IMR-90 (cell line): ENCODE measurements at regions not wholly inside any gene's neighbourhood (a gene's known extent, or its start where the extent isn't known, plus 50 kb on each side); places are given as distances from the start of the nearest gene placed in this dataset.
"Not testable (repeated sequence)": the region's sequence is repeated elsewhere in the genome, so short reads cannot be mapped to it uniquely, and the experiment has no call there.

ENCODE experiments used
- ATAC-seq: fragments of 200-7000 bp; cut with Tn5 transposase; 2 replicates; pipeline ENCODE4 v1.9.1; 2020; ENCODE audit warnings: low read depth, mild to moderate bottlenecking, moderate library complexity
- BruUV-seq: library from RNA; stranded (reverse); fragments of 400-500 nt; replicated peaks from 2 replicates; lab custom pipeline; 2021; lab: Mats Ljungman, UMichigan
- CTCF ChIA-PET: fragments of 300-600 bp; formaldehyde crosslinking; extraction: SDS; loops from one replicate; lab custom pipeline; 2021; ENCODE audit warnings: antibody characterized with exemption; lab: Yijun Ruan, JAX
- POLR2A ChIA-PET: fragments of 300-600 bp; sonication (Branson Sonifier 250); formaldehyde crosslinking; loops from one replicate; lab custom pipeline; 2022; ENCODE audit warnings: antibody characterized with exemption; ENCODE audit not compliant: unreplicated experiment; lab: Charles Lee
- DNase-seq: peaks from one replicate; pipeline ENCODE4 v3.0.0; 2013
- H2AFZ ChIP-seq: replicated peaks from 2 replicates; pipeline ENCODE3; 2013; ENCODE audit warnings: low read length, mild to moderate bottlenecking; ENCODE audit not compliant: poor library complexity
- H2AK5ac ChIP-seq: 2 replicates; pipeline ENCODE4 v1.6.1; 2013; ENCODE audit warnings: low read depth, low read length, inconsistent platforms
- H2AK9ac ChIP-seq: replicated peaks from 2 replicates; pipeline ENCODE3; 2013; ENCODE audit warnings: mild to moderate bottlenecking, low read depth, low read length, moderate library complexity; ENCODE audit not compliant: poor library complexity
- H2BK120ac ChIP-seq: 2 replicates; pipeline ENCODE4 v1.6.1; 2013; ENCODE audit warnings: low read depth, low read length, inconsistent platforms
- H2BK15ac ChIP-seq: 3 replicates; pipeline ENCODE4 v1.6.1; 2013; ENCODE audit warnings: low read depth, low read length, inconsistent platforms
- H2BK20ac ChIP-seq: 2 replicates; pipeline ENCODE4 v1.6.1; 2013; ENCODE audit warnings: low read depth, mild to moderate bottlenecking, inconsistent platforms, low read length, moderate library complexity
- H2BK5ac ChIP-seq: 2 replicates; pipeline ENCODE4 v1.6.1; 2013; ENCODE audit warnings: mild to moderate bottlenecking, low read depth, low read length, inconsistent platforms; ENCODE audit not compliant: poor library complexity, severe bottlenecking
- H3K14ac ChIP-seq: replicated peaks from 2 replicates; pipeline ENCODE4 v1.6.1; 2013; ENCODE audit warnings: low read depth, low read length, inconsistent platforms
- H3K18ac ChIP-seq: 2 replicates; pipeline ENCODE4 v1.6.1; 2013; ENCODE audit warnings: low read depth, low read length, control low read depth
- H3K23ac ChIP-seq: 2 replicates; pipeline ENCODE4 v1.6.1; 2013; ENCODE audit warnings: low read depth, low read length, inconsistent platforms
- H3K27ac ChIP-seq: 2 replicates; pipeline ENCODE4 v1.5.1; 2013; ENCODE audit warnings: mild to moderate bottlenecking, control low read depth, low read length; ENCODE audit not compliant: insufficient read depth
- H3K27me3 ChIP-seq: 2 replicates; pipeline ENCODE4 v1.6.1; 2013; ENCODE audit warnings: low read length; ENCODE audit not compliant: control insufficient read depth, insufficient read depth
- H3K36me3 ChIP-seq: 2 replicates; pipeline ENCODE4 v1.6.1; 2013; ENCODE audit warnings: low read length, mixed read lengths; ENCODE audit not compliant: control insufficient read depth, insufficient read depth
- H3K4ac ChIP-seq: 2 replicates; pipeline ENCODE4 v1.6.1; 2013; ENCODE audit warnings: low read depth, low read length, inconsistent platforms
- H3K4me1 ChIP-seq: 2 replicates; pipeline ENCODE4 v1.6.1; 2013; ENCODE audit warnings: low read length, mixed read lengths; ENCODE audit not compliant: control insufficient read depth, insufficient read depth
- H3K4me2 ChIP-seq: 2 replicates; pipeline ENCODE4 v1.6.1; 2013; ENCODE audit warnings: low read depth, mild to moderate bottlenecking, control low read depth, low read length, moderate library complexity
- H3K4me3 ChIP-seq: 2 replicates; pipeline ENCODE4 v1.5.1; 2013; ENCODE audit warnings: low read depth, mild to moderate bottlenecking, control low read depth, low read length, moderate library complexity; ENCODE audit not compliant: insufficient read depth
- H3K56ac ChIP-seq: 2 replicates; pipeline ENCODE4 v1.6.1; 2013; ENCODE audit warnings: low read length, inconsistent platforms; ENCODE audit not compliant: insufficient read depth; ENCODE audit errors: extremely low read depth
- H3K79me1 ChIP-seq, 2 experiments: 2 replicates each; pipeline ENCODE4 v1.6.1; 2013; ENCODE audit warnings: low read length in 2 of 2, inconsistent platforms in 1 of 2, low read depth in 1 of 2
- H3K9ac ChIP-seq: 2 replicates; pipeline ENCODE4 v1.6.1; 2013; ENCODE audit warnings: low read depth, low read length, control low read depth
- H3K9me1 ChIP-seq: 2 replicates; pipeline ENCODE4 v1.6.1; 2013; ENCODE audit warnings: low read length, inconsistent platforms; ENCODE audit not compliant: insufficient read depth
- H3K9me3 ChIP-seq: 2 replicates; pipeline ENCODE4 v1.6.1; 2013; ENCODE audit warnings: low read length; ENCODE audit not compliant: control insufficient read depth, insufficient read depth
- H4K20me1 ChIP-seq: 2 replicates; pipeline ENCODE4 v1.6.1; 2013; ENCODE audit warnings: low read length, inconsistent platforms; ENCODE audit not compliant: insufficient read depth
- H4K5ac ChIP-seq: 2 replicates; pipeline ENCODE4 v1.6.1; 2013; ENCODE audit warnings: mild to moderate bottlenecking, low read depth, low read length, control low read depth
- H4K8ac ChIP-seq, 2 experiments: 2 replicates each; pipeline ENCODE4 v1.6.1; 2013; ENCODE audit warnings: low read depth in 2 of 2, low read length in 2 of 2, control low read depth in 1 of 2, inconsistent platforms in 1 of 2
- H4K91ac ChIP-seq: 2 replicates; pipeline ENCODE4 v1.6.1; 2013; ENCODE audit warnings: low read depth, low read length, inconsistent platforms; ENCODE audit not compliant: insufficient read depth
- WGBS, 2 experiments: methylation state at CpG; one replicate each; pipeline versions ENCODE4 v1.1.5 to v1.1.7; 2013; ENCODE audit warnings: missing lambda C conversion rate in 2 of 2; ENCODE audit not compliant: insufficient read length in 1 of 2; ENCODE audit errors: extremely low coverage in 2 of 2; 5-methylcytosine and 5-hydroxymethylcytosine counted together
- dilution Hi-C: fragments of 300-500 bp; cut with HindIII; formaldehyde crosslinking; loops from one replicate; pipeline ENCODE4 v1.14.3; 2018; ENCODE audit warnings: low sequenced_read_pairs; ENCODE audit not compliant: unreplicated experiment
- in situ Hi-C: fragments of 300-500 bp; cut with MboI; formaldehyde crosslinking; loops from 3 replicates; pipeline ENCODE4 v1.14.3; 2019; ENCODE audit warnings: low sequenced_read_pairs, inconsistent platforms, mixed read lengths
- intact Hi-C: fragments of 100-400 bp; cut with micrococcal nuclease; formaldehyde crosslinking; loops from 2 replicates; pipeline ENCODE4 v1.10.0; 2022

DNA sequence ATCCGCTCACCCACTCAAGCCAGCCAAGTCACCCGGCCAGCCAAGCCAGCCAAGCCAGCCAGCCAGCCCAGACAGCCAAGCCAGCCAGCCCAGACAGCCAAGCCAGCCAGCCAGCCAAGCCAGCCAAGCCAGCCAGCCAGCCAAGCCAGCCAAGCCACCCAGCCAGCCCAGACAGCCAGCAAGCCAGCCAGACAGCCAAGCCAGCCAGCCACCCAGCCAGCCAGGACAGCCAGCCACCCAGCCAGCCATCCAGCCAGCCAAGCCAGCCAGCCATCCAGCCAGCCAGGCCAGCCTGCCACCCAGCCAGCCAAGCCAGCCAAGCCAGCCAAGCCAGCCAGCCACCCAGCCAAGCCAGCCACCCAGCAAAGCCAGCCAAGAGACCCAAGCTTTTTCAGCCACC is 316.8 kb upstream of the PLGLB2 start:
- H2BK120ac ChIP-seq, H2BK20ac ChIP-seq, BruUV-seq, H4K91ac ChIP-seq, H4K8ac ChIP-seq, H3K36me3 ChIP-seq, H2AK9ac ChIP-seq, H3K27ac ChIP-seq, H3K4me3 ChIP-seq, H3K4me2 ChIP-seq, DNase-seq, H2BK5ac ChIP-seq, H3K27me3 ChIP-seq, H2AFZ ChIP-seq, H3K9me1 ChIP-seq, H3K56ac ChIP-seq, dilution Hi-C loops, POLR2A ChIA-PET, H3K14ac ChIP-seq, CTCF ChIA-PET, H3K9ac ChIP-seq, ATAC-seq, H3K4me1 ChIP-seq, intact Hi-C loops, H3K23ac ChIP-seq, H3K79me1 ChIP-seq, in situ Hi-C loops, H4K20me1 ChIP-seq, H2AK5ac ChIP-seq, H2BK15ac ChIP-seq, H3K4ac ChIP-seq, H3K9me3 ChIP-seq, H3K18ac ChIP-seq, H4K5ac ChIP-seq: not testable (repeated sequence)
- WGBS, 2 experiments = no CpG with 5 or more reads among the region's 2 CpGs

DNA sequence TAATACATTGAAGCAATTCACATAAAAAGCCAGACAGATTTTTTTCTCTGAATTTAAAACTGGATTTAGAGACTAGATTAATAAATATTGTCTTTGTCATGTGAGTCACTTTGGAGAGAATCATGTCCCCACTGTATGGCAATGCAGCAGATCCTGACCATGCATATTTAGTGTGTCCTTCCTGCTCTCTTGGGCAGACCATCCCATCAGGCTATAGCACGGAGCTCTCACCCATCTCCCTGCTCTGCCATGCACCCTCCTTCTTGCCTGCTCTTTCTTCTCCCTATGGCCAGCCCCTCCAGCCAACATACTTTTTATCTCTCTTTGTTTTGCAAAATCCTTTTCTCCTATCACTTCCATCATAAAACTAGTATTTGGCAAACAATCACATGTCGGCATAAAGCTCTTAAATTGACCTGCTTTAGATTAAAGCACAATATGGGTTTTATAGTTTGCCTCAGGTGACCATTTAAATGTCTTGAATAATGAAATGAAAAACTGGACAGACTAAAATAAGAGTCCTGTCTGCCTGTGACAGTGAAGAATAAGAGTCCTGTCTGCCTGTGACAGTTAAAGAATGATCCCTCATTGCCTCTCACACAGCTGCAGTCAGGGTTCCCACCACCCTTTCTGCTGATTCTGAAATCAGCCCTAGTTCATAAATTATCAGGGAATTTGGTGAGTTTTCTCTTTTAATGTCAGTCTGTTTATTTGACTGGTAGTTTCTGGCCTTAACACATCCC is 315.0 kb upstream of the PLGLB2 start:
- POLR2A ChIA-PET, in situ Hi-C loops, DNase-seq, H2BK15ac ChIP-seq, dilution Hi-C loops, H3K9me1 ChIP-seq, H4K5ac ChIP-seq, H3K4me1 ChIP-seq, H3K27me3 ChIP-seq, H4K20me1 ChIP-seq, H3K79me1 ChIP-seq, H2AK9ac ChIP-seq, H3K4ac ChIP-seq, H3K9ac ChIP-seq, H2BK5ac ChIP-seq, H3K4me2 ChIP-seq, CTCF ChIA-PET, H3K56ac ChIP-seq, ATAC-seq, H2AK5ac ChIP-seq, H3K4me3 ChIP-seq, intact Hi-C loops, BruUV-seq, H2BK20ac ChIP-seq, H3K23ac ChIP-seq, H2BK120ac ChIP-seq, H3K18ac ChIP-seq, H4K91ac ChIP-seq, H3K36me3 ChIP-seq, H4K8ac ChIP-seq, H3K14ac ChIP-seq, H3K27ac ChIP-seq, H2AFZ ChIP-seq, H3K9me3 ChIP-seq: not testable (repeated sequence)
- no CpG with 5 or more reads among the region's 2 CpGs for WGBS, 2 experiments
